GM12878 (cell line): ENCODE measurements at regions not wholly inside any gene's neighbourhood (a gene's known extent, or its start where the extent isn't known, plus 50 kb on each side); places are given as distances from the start of the nearest gene placed in this dataset.

Source experiments
- ATAC-seq: fragments of 200-7000 bp; cut with Tn5 transposase; 3 replicates; pipeline ENCODE4 v1.9.1; 2020; ENCODE audit warnings: mild to moderate bottlenecking, moderate library complexity
- BruUV-seq: library from RNA; stranded (reverse); fragments of 400-500 nt; replicated peaks from 2 replicates; lab custom pipeline; 2021; lab: Mats Ljungman, UMichigan
- CTCF ChIA-PET: fragments of 300-600 bp; sonication (Branson Sonifier 250); formaldehyde crosslinking; extraction: SDS; loops from one replicate; lab custom pipeline; 2021; ENCODE audit warnings: inconsistent platforms; lab: Yijun Ruan, JAX
- POLR2A ChIA-PET: fragments of 350-600 bp; formaldehyde crosslinking; extraction: SDS; loops from one replicate; lab custom pipeline; 2021; ENCODE audit warnings: inconsistent platforms; lab: Charles Lee
- RAD21 ChIA-PET: fragments of 300-600 bp; sonication (Branson Sonifier 250); formaldehyde crosslinking; loops from one replicate; lab custom pipeline; 2023; ENCODE audit warnings: antibody characterized with exemption; ENCODE audit not compliant: unreplicated experiment; lab: Charles Lee
- SMC1A ChIA-PET: fragments of 300-600 bp; sonication (Branson Sonifier 250); formaldehyde crosslinking; loops from one replicate; lab custom pipeline; 2023; ENCODE audit not compliant: unreplicated experiment, uncharacterized antibody; lab: Charles Lee
- DNase-seq: peaks from one replicate; pipeline ENCODE4 v3.0.0-alpha.2; 2011; ENCODE audit warnings: low read depth, low spot score
- FAIRE-seq: peaks from 3 replicates; lab custom pipeline; 2011; peaks lifted over from hg19 to GRCh38; lab: Jason Lieb, UNC
- H2AFZ ChIP-seq: 2 replicates; pipeline ENCODE4 v1.6.0; 2011; ENCODE audit warnings: low read depth, low read length, control low read depth; ENCODE audit not compliant: control insufficient read depth
- H3K27ac ChIP-seq: 2 replicates; pipeline ENCODE4 v1.5.1; 2011; ENCODE audit warnings: control low read depth; ENCODE audit not compliant: control insufficient read depth, insufficient read depth
- H3K27me3 ChIP-seq, 2 experiments: replicated peaks in 1 of 2; 2 replicates each; pipeline versions ENCODE4 v1.6.0 to v1.6.1; 2011; ENCODE audit warnings: low read length in 1 of 2; ENCODE audit not compliant: control insufficient read depth in 2 of 2, insufficient read depth in 2 of 2
- H3K36me3 ChIP-seq, 2 experiments: 2 replicates each; pipeline ENCODE4 v1.5.1; 2011; ENCODE audit warnings: low read length in 1 of 2; ENCODE audit not compliant: control insufficient read depth in 2 of 2, insufficient read depth in 2 of 2
- H3K4me1 ChIP-seq: 2 replicates; pipeline ENCODE4 v1.6.1; 2011; ENCODE audit warnings: mild to moderate bottlenecking, low read length, moderate library complexity, mixed read lengths; ENCODE audit not compliant: control insufficient read depth, insufficient read depth
- H3K4me2 ChIP-seq: 2 replicates; pipeline ENCODE4 v1.6.0; 2011; ENCODE audit warnings: control low read depth; ENCODE audit not compliant: control insufficient read depth, insufficient read depth
- H3K4me3 ChIP-seq: fragments of 200-600 bp; sonication (generic); 2 replicates; pipeline ENCODE4 v1.5.1; 2016
- H3K79me2 ChIP-seq: 2 replicates; pipeline ENCODE4 v1.6.0; 2011; ENCODE audit warnings: low read length; ENCODE audit not compliant: control insufficient read depth, insufficient read depth
- H3K9ac ChIP-seq: 2 replicates; pipeline ENCODE4 v1.8.0; 2011; ENCODE audit warnings: low read length, control low read depth, mixed read lengths; ENCODE audit not compliant: control insufficient read depth, insufficient read depth
- H3K9me3 ChIP-seq: replicated peaks from 3 replicates; pipeline ENCODE4 v1.5.1; 2011; ENCODE audit warnings: mild to moderate bottlenecking, low read length; ENCODE audit not compliant: control insufficient read depth, insufficient read depth
- H4K20me1 ChIP-seq: 2 replicates; pipeline ENCODE4 v1.6.0; 2011; ENCODE audit not compliant: control insufficient read depth, insufficient read depth
- CHD2 ChIP-seq: IDR thresholded peaks from 2 replicates; pipeline ENCODE4 v1.6.1; 2011; ENCODE audit warnings: low read depth, low read length, improper control_type of control experiment, borderline replicate concordance
- CREM ChIP-seq: IDR thresholded peaks from 2 replicates; pipeline ENCODE4 v1.6.1; 2014; ENCODE audit warnings: antibody characterized with exemption, low read depth
- EP300 ChIP-seq, 2 experiments: fragments of 150-350 bp in 1 of 2; IDR thresholded peaks; 2 replicates each; pipeline ENCODE4 v1.6.1; 2011 to 2012; ENCODE audit warnings: low read depth in 2 of 2, low read length in 2 of 2, borderline replicate concordance in 1 of 2, improper control_type of control experiment in 1 of 2, inconsistent platforms in 1 of 2; ENCODE audit not compliant: control insufficient read depth in 1 of 2
- ESRRA ChIP-seq: IDR thresholded peaks from 2 replicates; pipeline ENCODE4 v1.6.1; 2012; ENCODE audit warnings: mild to moderate bottlenecking, low read length, improper control_type of control experiment
- GATAD2B ChIP-seq: fragments of 450-650 bp; conservative IDR thresholded peaks from 2 replicates; pipeline ENCODE4 v1.6.1; 2017; ENCODE audit warnings: low read depth, mild to moderate bottlenecking, moderate library complexity
- IKZF1 ChIP-seq: fragments of 450-650 bp; conservative IDR thresholded peaks from 2 replicates; pipeline ENCODE4 v1.6.1; 2017; ENCODE audit warnings: antibody characterized with exemption, mild to moderate bottlenecking
- JUNB ChIP-seq: IDR thresholded peaks from 2 replicates; pipeline ENCODE4 v1.6.1; 2016; ENCODE audit warnings: antibody characterized with exemption, mild to moderate bottlenecking
- KLF5 ChIP-seq: fragments of 450-650 bp; IDR thresholded peaks from 2 replicates; pipeline ENCODE4 v1.6.1; 2014; ENCODE audit warnings: mild to moderate bottlenecking; ENCODE audit not compliant: partially characterized antibody
- RBBP5 ChIP-seq: fragments of 200-600 bp; sonication (generic); conservative IDR thresholded peaks from 2 replicates; pipeline ENCODE4 v1.6.1; 2016
- SMAD1 ChIP-seq: fragments of 450-650 bp; IDR thresholded peaks from 2 replicates; pipeline ENCODE4 v1.6.1; 2018; ENCODE audit warnings: mild to moderate bottlenecking, low read depth; ENCODE audit not compliant: partially characterized antibody
- SMC3 ChIP-seq: IDR thresholded peaks from 2 replicates; pipeline ENCODE4 v1.6.1; 2011; ENCODE audit warnings: low read length, improper control_type of control experiment, borderline replicate concordance
- TCF12 ChIP-seq: IDR thresholded peaks from 2 replicates; pipeline ENCODE4 v1.6.1; 2011; ENCODE audit warnings: low read depth, mild to moderate bottlenecking, low read length
- ZNF217 ChIP-seq: fragments of 450-650 bp; IDR thresholded peaks from 2 replicates; pipeline ENCODE4 v1.6.1; 2017; ENCODE audit warnings: antibody characterized with exemption, mild to moderate bottlenecking
- whole genome bisulfite sequencing: methylation state at CpG from one replicate; pipeline ENCODE4 v1.1.6; 2016; ENCODE audit warnings: low lambda C conversion rate; ENCODE audit not compliant: insufficient replicate concordance, insufficient coverage; ENCODE audit errors: missing lambda C conversion rate; 5-methylcytosine and 5-hydroxymethylcytosine counted together
- in situ Hi-C: fragments of 300-500 bp; cut with MboI; formaldehyde crosslinking; loops from 9 replicates; pipeline ENCODE4 v1.14.3; 2018; ENCODE audit warnings: mixed read lengths
- intact Hi-C: fragments of 100-400 bp; cut with micrococcal nuclease; formaldehyde crosslinking; loops from one replicate; pipeline ENCODE4 v1.14.2; 2022; ENCODE audit not compliant: unreplicated experiment
- TF ChIP-seq, protein P1 (sequence below), 3 experiments: IDR thresholded peaks in 2 of 3; conservative IDR thresholded peaks in 1 of 3; 2 replicates each; pipeline ENCODE4 v1.5.1; 2011; ENCODE audit warnings: low read depth in 3 of 3, low read length in 3 of 3, mild to moderate bottlenecking in 3 of 3, control low read depth in 2 of 3, moderate library complexity in 2 of 3, inconsistent platforms in 1 of 3, mixed read lengths in 1 of 3; ENCODE audit not compliant: control insufficient read depth in 2 of 3, insufficient read depth in 1 of 3; ENCODE audit errors: extremely low read depth in 1 of 3
- TF ChIP-seq, protein P2 (sequence below): IDR thresholded peaks from 2 replicates; pipeline ENCODE4 v1.6.1; 2011; ENCODE audit warnings: low read depth, mild to moderate bottlenecking, low read length, moderate library complexity, borderline replicate concordance; ENCODE audit errors: extremely low read depth

DNA sequence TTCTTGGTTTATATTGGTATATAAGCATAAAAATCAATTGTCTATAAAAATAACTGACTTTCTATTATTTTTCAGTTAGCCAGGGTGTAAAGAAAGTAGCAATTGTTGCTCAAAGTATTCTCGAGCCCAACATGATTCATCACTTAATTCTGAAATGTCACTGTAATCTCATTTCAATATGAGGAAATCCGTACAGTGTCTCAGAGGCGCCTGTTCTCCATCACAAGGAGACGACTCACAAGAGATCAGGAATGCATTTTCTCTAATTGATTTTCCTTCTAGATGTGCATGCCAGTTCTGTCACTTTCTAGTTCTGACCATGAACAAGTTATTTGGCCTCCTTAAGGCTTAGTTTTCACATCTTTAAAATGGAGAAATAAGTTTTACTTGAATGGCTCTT lies 753.1 kb downstream of the MAFB start:
- TF ChIP-seq, protein P1, sequence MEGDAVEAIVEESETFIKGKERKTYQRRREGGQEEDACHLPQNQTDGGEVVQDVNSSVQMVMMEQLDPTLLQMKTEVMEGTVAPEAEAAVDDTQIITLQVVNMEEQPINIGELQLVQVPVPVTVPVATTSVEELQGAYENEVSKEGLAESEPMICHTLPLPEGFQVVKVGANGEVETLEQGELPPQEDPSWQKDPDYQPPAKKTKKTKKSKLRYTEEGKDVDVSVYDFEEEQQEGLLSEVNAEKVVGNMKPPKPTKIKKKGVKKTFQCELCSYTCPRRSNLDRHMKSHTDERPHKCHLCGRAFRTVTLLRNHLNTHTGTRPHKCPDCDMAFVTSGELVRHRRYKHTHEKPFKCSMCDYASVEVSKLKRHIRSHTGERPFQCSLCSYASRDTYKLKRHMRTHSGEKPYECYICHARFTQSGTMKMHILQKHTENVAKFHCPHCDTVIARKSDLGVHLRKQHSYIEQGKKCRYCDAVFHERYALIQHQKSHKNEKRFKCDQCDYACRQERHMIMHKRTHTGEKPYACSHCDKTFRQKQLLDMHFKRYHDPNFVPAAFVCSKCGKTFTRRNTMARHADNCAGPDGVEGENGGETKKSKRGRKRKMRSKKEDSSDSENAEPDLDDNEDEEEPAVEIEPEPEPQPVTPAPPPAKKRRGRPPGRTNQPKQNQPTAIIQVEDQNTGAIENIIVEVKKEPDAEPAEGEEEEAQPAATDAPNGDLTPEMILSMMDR (IDR thresholded peaks at IDR 0.05 in 2 of 3, conservative IDR thresholded peaks at IDR 0.05 in 1 of 3; ENCODE audit: control insufficient read depth in 2 of 3, extremely low read depth in 1 of 3, insufficient read depth in 1 of 3, low read depth in 3 of 3, low read length in 3 of 3): no peak
- WGBS: 20% methylated on average over 4 of the region's 4 CpGs
- ChIA-PET RAD21 (no interaction called here), POLR2A (no interaction called here), CTCF (no interaction called here), SMC1A (interaction anchor here (0.6 to 0.7 kb wide), 2 partner anchors 117 to 461 kb away, joined by 3 read pairs; no protein-coding TSS in a partner anchor)
- intact Hi-C loops: no loop called here
- no peaks in the 10 kb centered on the region for H3K4me1 ChIP-seq
- no peaks in the 10 kb centered on the region for H3K36me3 ChIP-seq
- H3K4me3 ChIP-seq: no peak overlapping the region
- no peaks in the 10 kb centered on the region; a peak in 1 of 4 replicates for H3K27me3 ChIP-seq
- no peak overlapping the region for H2AFZ ChIP-seq
- H3K9ac ChIP-seq: no peak overlapping the region
- no peak for FAIRE-seq
- no TSS peak for BruUV-seq
- H3K9me3 ChIP-seq: no peaks in the 10 kb centered on the region
- no peak overlapping the region for H3K4me2 ChIP-seq
- ATAC-seq: no peak
- no peaks in the 10 kb centered on the region for H3K79me2 ChIP-seq
- no peaks in the 10 kb centered on the region for H4K20me1 ChIP-seq
- DNase-seq: no peak
- in situ Hi-C loops: no loop called here
- no peak overlapping the region for H3K27ac ChIP-seq

GRCh38 chr20:39916236-39916765 lies 772.7 kb downstream of the MAFB start:
- ChIA-PET CTCF (no interaction called here), SMC1A (no interaction called here), RAD21 (no interaction called here), POLR2A (no interaction called here)
- Histone ChIP-seq H4K20me1 (no peaks in the 10 kb centered on the region), H3K4me1 (no peaks in the 10 kb centered on the region), H3K79me2 (no peaks in the 10 kb centered on the region), H3K4me3 (no peak overlapping the region), H3K9me3 (no peaks in the 10 kb centered on the region), H3K9ac (no peak overlapping the region), H2AFZ (no peak overlapping the region), H3K36me3 (no peaks in the 10 kb centered on the region), H3K27ac (no peak overlapping the region), H3K4me2 (no peak overlapping the region), H3K27me3 (no peaks in the 10 kb centered on the region)
- intact Hi-C loops: no loop called here
- DNase-seq (no peak), ATAC-seq (no peak), FAIRE-seq (no peak)
- TF ChIP-seq KLF5 (no peak), SMAD1 (no peak), CREM (no peak), RBBP5 (no peak), GATAD2B (no peak), EP300 (IDR thresholded peaks at IDR 0.05; ENCODE audit: borderline replicate concordance in 1 of 2, control insufficient read depth in 1 of 2, low read depth in 2 of 2, low read length in 2 of 2) (no peak), ZNF217 (no peak), CHD2 (no peak), IKZF1 (no peak), TCF12 (no peak), ESRRA (no peak), JUNB (no peak), SMC3 (no peak)
- TF ChIP-seq, protein P2, sequence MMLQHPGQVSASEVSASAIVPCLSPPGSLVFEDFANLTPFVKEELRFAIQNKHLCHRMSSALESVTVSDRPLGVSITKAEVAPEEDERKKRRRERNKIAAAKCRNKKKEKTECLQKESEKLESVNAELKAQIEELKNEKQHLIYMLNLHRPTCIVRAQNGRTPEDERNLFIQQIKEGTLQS: no peak
- in situ Hi-C loops: no loop called here
- no TSS peak for BruUV-seq
- WGBS: 15% methylated on average over 2 of the region's 2 CpGs
